ENCODE measurements at regions not wholly inside any gene's neighbourhood (a gene's known extent, or its start where the extent isn't known, plus 50 kb on each side); places are given as distances from the start of the nearest gene placed in this dataset.

GRCh38 chr14:105924951-105925591, 398.7 kb downstream of the TMEM121 start:
- TF ChIP-seq BRF2 (CRISPR knock-in tag; IDR thresholded peaks at IDR 0.05) (no peak), POLR2AphosphoS5 (IDR thresholded peaks at IDR 0.05; ENCODE audit: low read depth, low read length) (no peak), CREB1 (IDR thresholded peaks at IDR 0.05) (no peak), CREB1 (CRISPR knock-in tag; IDR thresholded peaks at IDR 0.05) (no peak), ZNF281 (CRISPR knock-in tag; IDR thresholded peaks at IDR 0.05; ENCODE audit: borderline replicate concordance) (no peak), EZH2 (conservative IDR thresholded peaks at IDR 0.05; ENCODE audit: low read depth, low read length) (no peak), POGZ (CRISPR knock-in tag; IDR thresholded peaks at IDR 0.05) (no peak)

Measured in HepG2 (cell line).